HCT116 (cell line): ENCODE measurements at regions not wholly inside any gene's neighbourhood (a gene's known extent, or its start where the extent isn't known, plus 50 kb on each side); places are given as distances from the start of the nearest gene placed in this dataset.
"Not testable (repeated sequence)": the region's sequence is repeated elsewhere in the genome, so short reads cannot be mapped to it uniquely, and the experiment has no call there.

Source experiments
- EZH2 ChIP-seq: fragments of 200-600 bp; sonication (generic); IDR thresholded peaks from 2 replicates; pipeline ENCODE4 v1.6.1; 2017; ENCODE audit warnings: antibody characterized with exemption, mixed run types
- SIN3A ChIP-seq: IDR thresholded peaks from 2 replicates; pipeline ENCODE4 v1.6.1; 2012; ENCODE audit warnings: low read depth
- ZNF274 ChIP-seq: fragments of 200-500 bp; sonication (Bioruptor generic); IDR thresholded peaks from 2 replicates; pipeline ENCODE4 v1.6.1; 2014; ENCODE audit warnings: mild to moderate bottlenecking, low read depth, low read length, inconsistent platforms
- TF ChIP-seq, protein P1 (sequence below), 3 experiments: fragments of 200-600 bp in 1 of 3; sonication (generic) in 1 of 3; IDR thresholded peaks in 2 of 3; conservative IDR thresholded peaks in 1 of 3; 2 replicates each; pipeline ENCODE4 v1.5.1; 2012 to 2017; ENCODE audit warnings: low read depth in 2 of 3, low read length in 2 of 3, antibody characterized with exemption in 1 of 3, borderline replicate concordance in 1 of 3, control low read depth in 1 of 3, mild to moderate bottlenecking in 1 of 3, mixed read lengths in 1 of 3, mixed run types in 1 of 3, moderate library complexity in 1 of 3; ENCODE audit not compliant: insufficient read depth in 1 of 3

DNA sequence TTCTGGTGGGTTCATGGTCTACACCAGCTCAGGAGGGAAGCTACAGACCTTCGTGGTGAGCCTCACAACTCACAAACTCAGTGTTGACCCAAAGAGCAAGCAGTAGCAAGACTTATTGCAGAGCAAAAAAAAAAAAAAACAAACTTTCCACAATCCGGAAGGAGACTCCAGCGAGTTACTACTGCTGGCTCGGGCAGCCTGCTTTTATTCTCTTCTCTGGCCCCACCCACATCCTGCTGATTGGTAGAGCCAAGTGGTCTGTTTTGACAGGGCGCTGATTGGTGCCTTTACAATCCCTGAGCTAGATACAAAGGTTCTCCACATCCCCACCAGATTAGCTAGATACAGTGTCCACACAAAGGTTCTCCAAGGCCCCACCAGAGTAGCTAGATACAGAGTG, 135.6 kb upstream of the TMEM170B start:
- not testable (repeated sequence) for TF ChIP-seq EZH2, ZNF274, SIN3A
- TF ChIP-seq, protein P1, sequence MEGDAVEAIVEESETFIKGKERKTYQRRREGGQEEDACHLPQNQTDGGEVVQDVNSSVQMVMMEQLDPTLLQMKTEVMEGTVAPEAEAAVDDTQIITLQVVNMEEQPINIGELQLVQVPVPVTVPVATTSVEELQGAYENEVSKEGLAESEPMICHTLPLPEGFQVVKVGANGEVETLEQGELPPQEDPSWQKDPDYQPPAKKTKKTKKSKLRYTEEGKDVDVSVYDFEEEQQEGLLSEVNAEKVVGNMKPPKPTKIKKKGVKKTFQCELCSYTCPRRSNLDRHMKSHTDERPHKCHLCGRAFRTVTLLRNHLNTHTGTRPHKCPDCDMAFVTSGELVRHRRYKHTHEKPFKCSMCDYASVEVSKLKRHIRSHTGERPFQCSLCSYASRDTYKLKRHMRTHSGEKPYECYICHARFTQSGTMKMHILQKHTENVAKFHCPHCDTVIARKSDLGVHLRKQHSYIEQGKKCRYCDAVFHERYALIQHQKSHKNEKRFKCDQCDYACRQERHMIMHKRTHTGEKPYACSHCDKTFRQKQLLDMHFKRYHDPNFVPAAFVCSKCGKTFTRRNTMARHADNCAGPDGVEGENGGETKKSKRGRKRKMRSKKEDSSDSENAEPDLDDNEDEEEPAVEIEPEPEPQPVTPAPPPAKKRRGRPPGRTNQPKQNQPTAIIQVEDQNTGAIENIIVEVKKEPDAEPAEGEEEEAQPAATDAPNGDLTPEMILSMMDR (IDR thresholded peaks at IDR 0.05 in 2 of 3, conservative IDR thresholded peaks at IDR 0.05 in 1 of 3; ENCODE audit: borderline replicate concordance in 1 of 3, insufficient read depth in 1 of 3, low read depth in 2 of 3, low read length in 2 of 3) = not testable (repeated sequence)
